Upper lobe of right lung (tissue), 1 donor: ENCODE measurements at regions not wholly inside any gene's neighbourhood (a gene's known extent, or its start where the extent isn't known, plus 50 kb on each side); places are given as distances from the start of the nearest gene placed in this dataset.

Source experiments
- ATAC-seq: fragments of 200-7000 bp; cut with Tn5 transposase; one replicate; pipeline ENCODE4 v1.9.1; 2020; ENCODE audit warnings: mild to moderate bottlenecking, moderate library complexity
- DNase-seq: peaks from one replicate; pipeline ENCODE4 v3.0.0-alpha.2; 2020
- H3K27ac ChIP-seq: fragments of 200-600 bp; one replicate; pipeline ENCODE4 v1.8.0; 2022
- H3K27me3 ChIP-seq: fragments of 200-600 bp; one replicate; pipeline ENCODE4 v1.8.0; 2022; ENCODE audit warnings: mild to moderate bottlenecking
- H3K36me3 ChIP-seq: fragments of 200-600 bp; one replicate; pipeline ENCODE4 v1.8.0; 2022
- H3K4me1 ChIP-seq: fragments of 200-600 bp; one replicate; pipeline ENCODE4 v1.8.0; 2022
- H3K4me3 ChIP-seq: fragments of 200-600 bp; one replicate; pipeline ENCODE4 v1.8.0; 2022; ENCODE audit warnings: mild to moderate bottlenecking
- H3K9me3 ChIP-seq: fragments of 200-600 bp; one replicate; pipeline ENCODE4 v1.8.0; 2022
- intact Hi-C: fragments of 100-400 bp; cut with DNase I; formaldehyde crosslinking; loops from one replicate; pipeline ENCODE4 v1.11.0; 2022
- TF ChIP-seq, protein P1 (sequence below): fragments of 200-600 bp; IDR thresholded peaks from one replicate; pipeline ENCODE4 v1.8.0; 2022; ENCODE audit warnings: antibody characterized with exemption
- donor health status: DM: no; HTN: yes; CAD: no; lungs with severe emphysema.

GRCh38 chr3:71849681-71850080 is 64.7 kb upstream of the PROK2 start:
- no peak for DNase-seq
- intact Hi-C loops = no loop called here
- TF ChIP-seq, protein P1, sequence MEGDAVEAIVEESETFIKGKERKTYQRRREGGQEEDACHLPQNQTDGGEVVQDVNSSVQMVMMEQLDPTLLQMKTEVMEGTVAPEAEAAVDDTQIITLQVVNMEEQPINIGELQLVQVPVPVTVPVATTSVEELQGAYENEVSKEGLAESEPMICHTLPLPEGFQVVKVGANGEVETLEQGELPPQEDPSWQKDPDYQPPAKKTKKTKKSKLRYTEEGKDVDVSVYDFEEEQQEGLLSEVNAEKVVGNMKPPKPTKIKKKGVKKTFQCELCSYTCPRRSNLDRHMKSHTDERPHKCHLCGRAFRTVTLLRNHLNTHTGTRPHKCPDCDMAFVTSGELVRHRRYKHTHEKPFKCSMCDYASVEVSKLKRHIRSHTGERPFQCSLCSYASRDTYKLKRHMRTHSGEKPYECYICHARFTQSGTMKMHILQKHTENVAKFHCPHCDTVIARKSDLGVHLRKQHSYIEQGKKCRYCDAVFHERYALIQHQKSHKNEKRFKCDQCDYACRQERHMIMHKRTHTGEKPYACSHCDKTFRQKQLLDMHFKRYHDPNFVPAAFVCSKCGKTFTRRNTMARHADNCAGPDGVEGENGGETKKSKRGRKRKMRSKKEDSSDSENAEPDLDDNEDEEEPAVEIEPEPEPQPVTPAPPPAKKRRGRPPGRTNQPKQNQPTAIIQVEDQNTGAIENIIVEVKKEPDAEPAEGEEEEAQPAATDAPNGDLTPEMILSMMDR = no peak
- Histone ChIP-seq H3K9me3 (peaks cover 4% of the 10 kb centered on the region), H3K4me3 (no peak overlapping the region), H3K4me1 (no peaks in the 10 kb centered on the region), H3K36me3 (no peaks in the 10 kb centered on the region), H3K27me3 (no peaks in the 10 kb centered on the region), H3K27ac (no peak overlapping the region)
- no peak for ATAC-seq

- intact Hi-C loops = no loop called here
- peaks cover 4% of the 10 kb centered on the region for H3K9me3 ChIP-seq
- TF ChIP-seq, protein P1 = no peak
These were observed 62.8 kb upstream of the PROK2 start for GRCh38 chr3:71847794-71848193.

DNA sequence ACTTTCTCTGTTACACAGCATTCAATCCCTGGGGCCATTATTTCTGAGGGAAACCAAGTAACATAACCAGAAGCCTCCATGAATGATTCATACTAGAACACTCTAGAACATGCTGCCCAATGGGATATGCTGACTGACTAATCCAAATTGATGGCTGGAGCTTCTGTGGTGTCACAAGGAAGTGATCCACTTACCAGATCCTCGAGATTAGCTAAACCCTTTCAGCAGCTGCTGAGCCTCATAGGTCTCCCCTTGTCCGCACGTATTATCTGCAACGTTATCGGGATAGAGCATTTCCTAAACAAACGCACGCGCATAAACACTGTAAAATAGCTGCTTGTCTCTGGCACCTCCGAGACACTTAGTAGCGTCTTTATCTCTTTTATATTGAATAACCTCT is 61.2 kb upstream of the PROK2 start:
- TF ChIP-seq, protein P1 = no peak
- Histone ChIP-seq H3K27ac (no peak overlapping the region), H3K27me3 (no peaks in the 10 kb centered on the region), H3K4me1 (no peaks in the 10 kb centered on the region), H3K9me3 (peaks cover 4% of the 10 kb centered on the region), H3K36me3 (no peaks in the 10 kb centered on the region), H3K4me3 (no peak overlapping the region)
- ATAC-seq (no peak), DNase-seq (no peak)
- intact Hi-C loops = no loop called here

More at GRCh38 chr3:71847794-71848193, 62.8 kb upstream of the PROK2 start:
- H3K27me3 ChIP-seq = no peaks in the 10 kb centered on the region
- DNase-seq (no peak), ATAC-seq (no peak)
- no peak overlapping the region for H3K27ac ChIP-seq
- H3K36me3 ChIP-seq = no peaks in the 10 kb centered on the region
- H3K4me3 ChIP-seq = no peak overlapping the region
- no peaks in the 10 kb centered on the region for H3K4me1 ChIP-seq

DNA sequence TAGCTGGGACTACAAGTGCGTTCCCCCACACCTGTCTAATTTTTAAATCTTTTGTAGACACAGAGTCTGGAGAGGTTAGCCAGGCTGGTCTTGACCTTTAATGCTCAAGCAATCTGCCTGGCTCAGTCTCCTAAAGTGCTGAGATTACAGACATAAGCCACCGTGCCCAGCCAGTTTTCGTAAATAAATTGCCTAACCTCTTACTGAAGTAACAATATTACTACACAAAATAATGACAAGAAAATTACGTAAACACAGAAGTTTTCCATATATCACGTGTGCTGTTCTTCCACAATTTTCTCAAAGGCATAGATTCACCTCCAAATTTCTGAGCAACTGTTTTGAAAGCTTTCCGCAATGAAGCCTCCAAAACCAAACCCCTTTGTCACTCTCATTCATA is 58.1 kb upstream of the PROK2 start:
- Histone ChIP-seq H3K36me3 (no peaks in the 10 kb centered on the region), H3K27me3 (no peaks in the 10 kb centered on the region), H3K27ac (no peak overlapping the region), H3K4me3 (no peak overlapping the region), H3K4me1 (no peaks in the 10 kb centered on the region), H3K9me3 (no peaks in the 10 kb centered on the region)
- intact Hi-C loops = no loop called here
- TF ChIP-seq, protein P1 = no peak
- DNase-seq = no peak
- ATAC-seq = peak; percentile 24

DNA sequence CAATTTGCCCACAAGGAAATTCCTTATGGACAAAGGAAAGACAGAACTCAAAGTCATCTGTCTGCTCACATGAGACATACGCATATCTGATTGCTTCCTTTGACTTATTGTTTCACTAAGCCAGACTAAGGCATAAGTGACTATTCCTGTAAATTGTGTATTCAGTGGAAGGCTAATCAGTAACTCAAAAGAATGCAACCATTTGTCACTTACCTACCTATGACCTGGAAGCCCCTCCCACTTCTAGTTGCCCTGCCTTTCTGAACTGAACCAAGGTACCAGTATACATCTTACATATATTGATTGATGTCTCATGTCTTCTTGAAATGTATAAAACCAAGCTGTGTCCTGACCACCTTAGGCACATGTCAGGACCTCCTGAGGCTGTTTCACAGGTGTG is 53.5 kb upstream of the PROK2 start:
- Histone ChIP-seq H3K27me3 (no peaks in the 10 kb centered on the region), H3K9me3 (no peaks in the 10 kb centered on the region), H3K4me1 (no peaks in the 10 kb centered on the region), H3K4me3 (no peak overlapping the region), H3K27ac (no peak overlapping the region), H3K36me3 (no peaks in the 10 kb centered on the region)
- intact Hi-C loops = no loop called here
- DNase-seq (no peak), ATAC-seq (no peak)
- TF ChIP-seq, protein P1 = no peak
